ENCODE measurements at regions not wholly inside any gene's neighbourhood (a gene's known extent, or its start where the extent isn't known, plus 50 kb on each side); places are given as distances from the start of the nearest gene placed in this dataset.

DNA sequence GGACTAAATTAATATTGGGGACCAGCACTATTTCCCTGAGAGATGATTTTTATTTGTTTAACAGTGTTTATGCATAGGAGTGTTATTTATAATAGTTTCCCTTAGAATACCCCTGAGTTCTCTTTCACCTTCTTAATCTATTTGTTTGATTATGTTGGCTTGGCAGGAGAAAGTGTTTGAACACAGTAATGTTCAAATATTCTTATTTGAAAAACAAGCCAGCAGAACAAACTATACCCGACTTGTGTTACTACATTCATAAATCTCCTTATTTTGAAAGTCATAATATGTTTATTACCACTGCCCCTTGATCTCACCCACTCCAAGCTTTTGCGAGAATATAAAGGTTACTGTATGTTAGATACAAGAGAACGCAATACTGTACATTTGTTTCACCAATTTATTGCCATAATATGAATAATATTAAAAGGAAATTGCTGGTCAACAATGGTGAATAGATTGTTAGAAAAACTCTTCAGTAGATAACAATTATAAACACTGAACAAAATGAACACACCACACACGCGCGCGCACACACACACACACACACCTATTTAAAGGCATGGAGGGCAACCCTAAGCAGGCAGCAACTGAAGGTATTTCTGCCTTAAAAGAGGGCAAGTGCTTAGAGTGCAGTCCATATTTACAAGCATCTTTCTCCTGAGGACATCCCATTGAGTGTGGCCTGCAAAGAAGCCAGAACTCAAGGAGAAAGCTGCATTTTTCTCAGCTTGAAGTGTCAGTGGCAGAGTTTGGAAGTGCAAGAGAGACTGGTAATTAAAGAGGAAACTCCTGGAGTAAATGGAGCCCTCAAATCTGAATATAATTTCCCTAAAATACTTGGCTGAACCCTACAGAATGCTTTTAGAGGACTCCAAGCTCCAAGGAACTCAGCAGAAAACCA is 279.4 kb upstream of the MAN1A1 start:
- TF ChIP-seq, protein P1, sequence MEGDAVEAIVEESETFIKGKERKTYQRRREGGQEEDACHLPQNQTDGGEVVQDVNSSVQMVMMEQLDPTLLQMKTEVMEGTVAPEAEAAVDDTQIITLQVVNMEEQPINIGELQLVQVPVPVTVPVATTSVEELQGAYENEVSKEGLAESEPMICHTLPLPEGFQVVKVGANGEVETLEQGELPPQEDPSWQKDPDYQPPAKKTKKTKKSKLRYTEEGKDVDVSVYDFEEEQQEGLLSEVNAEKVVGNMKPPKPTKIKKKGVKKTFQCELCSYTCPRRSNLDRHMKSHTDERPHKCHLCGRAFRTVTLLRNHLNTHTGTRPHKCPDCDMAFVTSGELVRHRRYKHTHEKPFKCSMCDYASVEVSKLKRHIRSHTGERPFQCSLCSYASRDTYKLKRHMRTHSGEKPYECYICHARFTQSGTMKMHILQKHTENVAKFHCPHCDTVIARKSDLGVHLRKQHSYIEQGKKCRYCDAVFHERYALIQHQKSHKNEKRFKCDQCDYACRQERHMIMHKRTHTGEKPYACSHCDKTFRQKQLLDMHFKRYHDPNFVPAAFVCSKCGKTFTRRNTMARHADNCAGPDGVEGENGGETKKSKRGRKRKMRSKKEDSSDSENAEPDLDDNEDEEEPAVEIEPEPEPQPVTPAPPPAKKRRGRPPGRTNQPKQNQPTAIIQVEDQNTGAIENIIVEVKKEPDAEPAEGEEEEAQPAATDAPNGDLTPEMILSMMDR (IDR thresholded peaks at IDR 0.05), result no peak
- TF ChIP-seq POLR2A (IDR thresholded peaks at IDR 0.05), result no peak

Data from tibial nerve (tissue), 3 donors.